WTC11 (cell line): ENCODE measurements at regions not wholly inside any gene's neighbourhood (a gene's known extent, or its start where the extent isn't known, plus 50 kb on each side); places are given as distances from the start of the nearest gene placed in this dataset.

Experiments used
- ATAC-seq: fragments of 200-7000 bp; cut with Tn5 transposase; 2 replicates; pipeline ENCODE4 v1.10.0; 2021; ENCODE audit warnings: mild to moderate bottlenecking, moderate library complexity
- CTCF ChIA-PET: fragments of 300-600 bp; sonication (Branson Sonifier 250); formaldehyde crosslinking; loops from one replicate; lab custom pipeline; 2021; ENCODE audit warnings: antibody characterized with exemption; lab: Charles Lee
- POLR2A ChIA-PET: fragments of 350-600 bp; sonication (Branson Sonifier 250); formaldehyde crosslinking; loops from one replicate; lab custom pipeline; 2021; ENCODE audit warnings: antibody characterized with exemption; lab: Charles Lee
- DNase-seq: peaks from one replicate; pipeline ENCODE4 v3.0.0; 2021; ENCODE audit warnings: low spot score
- H3K27ac Mint-ChIP-seq: 2 replicates; pipeline ENCODE4 v1.8.0; 2021; ENCODE audit warnings: mixed read lengths
- H3K27me3 Mint-ChIP-seq: 2 replicates; pipeline ENCODE4 v1.8.0; 2021; ENCODE audit warnings: low read depth, mild to moderate bottlenecking, moderate library complexity, mixed read lengths
- H3K36me3 Mint-ChIP-seq: 2 replicates; pipeline ENCODE4 v1.8.0; 2021; ENCODE audit warnings: mixed read lengths
- H3K4me1 Mint-ChIP-seq: 2 replicates; pipeline ENCODE4 v1.8.0; 2022; ENCODE audit warnings: mixed read lengths
- H3K4me3 Mint-ChIP-seq: 2 replicates; pipeline ENCODE4 v1.8.0; 2021; ENCODE audit warnings: mild to moderate bottlenecking, moderate library complexity, mixed read lengths
- H3K9me3 Mint-ChIP-seq: 2 replicates; pipeline ENCODE4 v1.8.0; 2021; ENCODE audit warnings: mixed read lengths
- CBFB ChIP-seq: sonication (generic); formaldehyde crosslinking; IDR thresholded peaks from 2 replicates; pipeline ENCODE4 v1.8.1; 2022; ENCODE audit warnings: mild to moderate bottlenecking, low read depth, missing genetic modification reagents
- ELF4 ChIP-seq: sonication (generic); formaldehyde crosslinking; IDR thresholded peaks from 2 replicates; pipeline ENCODE4 v1.8.1; 2022; ENCODE audit warnings: low read depth, mild to moderate bottlenecking, moderate library complexity, missing genetic modification reagents
- MXD4 ChIP-seq: fragments of 250-450 bp; sonication (Bioruptor Pico); IDR thresholded peaks from 2 replicates; pipeline ENCODE4 v1.8.0; 2021; ENCODE audit warnings: mild to moderate bottlenecking, moderate library complexity, borderline replicate concordance
- NFATC4 ChIP-seq: fragments of 250-450 bp; sonication (Bioruptor Pico); IDR thresholded peaks from 2 replicates; pipeline ENCODE4 v1.9.0; 2021; ENCODE audit warnings: mild to moderate bottlenecking
- NFE2L1 ChIP-seq: sonication (generic); formaldehyde crosslinking; IDR thresholded peaks from 2 replicates; pipeline ENCODE4 v1.8.1; 2023; ENCODE audit warnings: missing genetic modification reagents
- NFYB ChIP-seq: sonication (generic); formaldehyde crosslinking; conservative IDR thresholded peaks from 2 replicates; pipeline ENCODE4 v1.8.0; 2022; ENCODE audit warnings: low read depth, missing genetic modification reagents
- OVOL2 ChIP-seq: fragments of 250-450 bp; sonication (Bioruptor Pico); IDR thresholded peaks from 2 replicates; pipeline ENCODE4 v1.9.0; 2021; ENCODE audit warnings: mild to moderate bottlenecking, borderline replicate concordance
- RELA ChIP-seq: sonication (generic); formaldehyde crosslinking; IDR thresholded peaks from 2 replicates; pipeline ENCODE4 v1.8.1; 2022; ENCODE audit warnings: missing genetic modification reagents, mild to moderate bottlenecking, borderline replicate concordance
- RORB ChIP-seq: fragments of 250-450 bp; sonication (Bioruptor Pico); IDR thresholded peaks from 2 replicates; pipeline ENCODE4 v1.9.0; 2021; ENCODE audit warnings: mild to moderate bottlenecking
- SOX15 ChIP-seq: fragments of 250-450 bp; sonication (Bioruptor Pico); IDR thresholded peaks from 2 replicates; pipeline ENCODE4 v1.9.0; 2021; ENCODE audit warnings: mild to moderate bottlenecking
- USF1 ChIP-seq: sonication (generic); formaldehyde crosslinking; IDR thresholded peaks from 2 replicates; pipeline ENCODE4 v1.8.0; 2022; ENCODE audit warnings: mild to moderate bottlenecking, missing genetic modification reagents
- ZNF263 ChIP-seq: sonication (generic); formaldehyde crosslinking; IDR thresholded peaks from 2 replicates; pipeline ENCODE4 v1.8.1; 2022; ENCODE audit warnings: low read depth, mild to moderate bottlenecking, moderate library complexity, missing genetic modification reagents
- ZNF317 ChIP-seq: sonication (generic); formaldehyde crosslinking; IDR thresholded peaks from 2 replicates; pipeline ENCODE4 v1.8.1; 2023; ENCODE audit warnings: low read depth, mild to moderate bottlenecking, moderate library complexity, missing genetic modification reagents, borderline replicate concordance
- ZNF416 ChIP-seq: fragments of 250-450 bp; sonication (Bioruptor Pico); IDR thresholded peaks from 2 replicates; pipeline ENCODE4 v1.9.0; 2021; ENCODE audit warnings: mild to moderate bottlenecking, inconsistent platforms
- ZNF671 ChIP-seq: fragments of 250-450 bp; sonication (Bioruptor Pico); IDR thresholded peaks from 2 replicates; pipeline ENCODE4 v1.8.0; 2021; ENCODE audit warnings: mild to moderate bottlenecking
- TF ChIP-seq, protein P1 (sequence below): sonication (generic); formaldehyde crosslinking; IDR thresholded peaks from 2 replicates; pipeline ENCODE4 v1.8.0; 2023; ENCODE audit warnings: missing genetic modification reagents, mild to moderate bottlenecking, borderline replicate concordance
- TF ChIP-seq, protein P2 (sequence below): sonication (generic); formaldehyde crosslinking; IDR thresholded peaks from 2 replicates; pipeline ENCODE4 v1.8.1; 2023; ENCODE audit warnings: mild to moderate bottlenecking, missing genetic modification reagents
- TF ChIP-seq, protein P3 (sequence below): sonication (generic); formaldehyde crosslinking; conservative IDR thresholded peaks from 2 replicates; pipeline ENCODE4 v1.8.1; 2023; ENCODE audit warnings: mild to moderate bottlenecking, low read depth, missing genetic modification reagents, moderate library complexity
- TF ChIP-seq, protein P4 (sequence below): sonication (generic); formaldehyde crosslinking; IDR thresholded peaks from 2 replicates; pipeline ENCODE4 v1.8.0; 2023; ENCODE audit warnings: missing genetic modification reagents

GRCh38 chr6:133040094-133040802 is 200.9 kb upstream of the EYA4 start:
- no peaks in the 10 kb centered on the region for H3K36me3 Mint-ChIP-seq
- DNase-seq (peak; percentile 11), ATAC-seq (peak; percentile 90)
- H3K4me3 Mint-ChIP-seq, result no peak overlapping the region
- H3K27ac Mint-ChIP-seq, result no peak overlapping the region
- ChIA-PET CTCF (interaction anchor here (1.0 kb wide), 1 partner anchor 78 kb away, joined by 5 read pairs; no protein-coding TSS in a partner anchor), POLR2A (no interaction called here)
- TF ChIP-seq ZNF671 (CRISPR knock-in tag) (no peak), ELF4 (CRISPR knock-in tag) (no peak), SOX15 (CRISPR knock-in tag) (no peak), NFATC4 (CRISPR knock-in tag) (no peak), NFYB (CRISPR knock-in tag) (no peak), OVOL2 (CRISPR knock-in tag) (no peak)
- H3K27me3 Mint-ChIP-seq, result no peaks in the 10 kb centered on the region
- no peaks in the 10 kb centered on the region for H3K4me1 Mint-ChIP-seq
- no peaks in the 10 kb centered on the region for H3K9me3 Mint-ChIP-seq

DNA sequence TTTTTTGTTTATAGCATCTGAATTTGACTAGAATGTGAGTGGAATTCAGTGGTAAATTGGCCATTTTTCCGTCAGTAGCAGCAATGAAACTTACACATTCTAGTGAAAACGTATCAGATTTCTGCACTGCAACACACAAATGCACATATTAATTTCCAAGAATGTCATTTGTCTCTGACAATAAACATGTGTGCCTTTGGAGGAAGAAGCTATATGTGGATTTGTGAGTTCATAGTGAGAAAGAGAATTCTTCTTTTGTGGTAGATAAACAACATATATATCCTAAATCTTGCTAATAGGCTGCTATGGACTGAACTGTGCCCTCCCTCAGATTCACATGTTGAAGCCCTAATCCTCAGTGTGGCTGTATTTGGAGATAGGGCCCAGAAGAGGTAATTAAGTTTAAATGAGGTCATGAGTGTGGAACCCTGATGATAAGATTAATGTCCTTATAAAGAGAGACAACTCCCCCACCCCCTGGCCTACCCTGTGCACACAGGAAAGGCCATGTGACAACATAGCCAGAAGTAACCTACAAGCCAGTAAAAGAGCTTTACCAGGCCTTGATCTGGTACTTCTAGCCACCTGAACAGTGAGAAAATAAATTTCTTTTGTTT is 200.2 kb upstream of the EYA4 start:
- Mint-ChIP-seq H3K4me1 (no peaks in the 10 kb centered on the region), H3K9me3 (no peaks in the 10 kb centered on the region), H3K4me3 (no peak overlapping the region), H3K27ac (no peak overlapping the region), H3K36me3 (no peaks in the 10 kb centered on the region)
- ATAC-seq, result no peak
- ChIA-PET POLR2A (no interaction called here), CTCF (interaction anchor here (1.0 kb wide), 2 partner anchors 78 to 103 kb away, joined by 3 to 5 read pairs; no protein-coding TSS in a partner anchor)
- TF ChIP-seq, protein P1, sequence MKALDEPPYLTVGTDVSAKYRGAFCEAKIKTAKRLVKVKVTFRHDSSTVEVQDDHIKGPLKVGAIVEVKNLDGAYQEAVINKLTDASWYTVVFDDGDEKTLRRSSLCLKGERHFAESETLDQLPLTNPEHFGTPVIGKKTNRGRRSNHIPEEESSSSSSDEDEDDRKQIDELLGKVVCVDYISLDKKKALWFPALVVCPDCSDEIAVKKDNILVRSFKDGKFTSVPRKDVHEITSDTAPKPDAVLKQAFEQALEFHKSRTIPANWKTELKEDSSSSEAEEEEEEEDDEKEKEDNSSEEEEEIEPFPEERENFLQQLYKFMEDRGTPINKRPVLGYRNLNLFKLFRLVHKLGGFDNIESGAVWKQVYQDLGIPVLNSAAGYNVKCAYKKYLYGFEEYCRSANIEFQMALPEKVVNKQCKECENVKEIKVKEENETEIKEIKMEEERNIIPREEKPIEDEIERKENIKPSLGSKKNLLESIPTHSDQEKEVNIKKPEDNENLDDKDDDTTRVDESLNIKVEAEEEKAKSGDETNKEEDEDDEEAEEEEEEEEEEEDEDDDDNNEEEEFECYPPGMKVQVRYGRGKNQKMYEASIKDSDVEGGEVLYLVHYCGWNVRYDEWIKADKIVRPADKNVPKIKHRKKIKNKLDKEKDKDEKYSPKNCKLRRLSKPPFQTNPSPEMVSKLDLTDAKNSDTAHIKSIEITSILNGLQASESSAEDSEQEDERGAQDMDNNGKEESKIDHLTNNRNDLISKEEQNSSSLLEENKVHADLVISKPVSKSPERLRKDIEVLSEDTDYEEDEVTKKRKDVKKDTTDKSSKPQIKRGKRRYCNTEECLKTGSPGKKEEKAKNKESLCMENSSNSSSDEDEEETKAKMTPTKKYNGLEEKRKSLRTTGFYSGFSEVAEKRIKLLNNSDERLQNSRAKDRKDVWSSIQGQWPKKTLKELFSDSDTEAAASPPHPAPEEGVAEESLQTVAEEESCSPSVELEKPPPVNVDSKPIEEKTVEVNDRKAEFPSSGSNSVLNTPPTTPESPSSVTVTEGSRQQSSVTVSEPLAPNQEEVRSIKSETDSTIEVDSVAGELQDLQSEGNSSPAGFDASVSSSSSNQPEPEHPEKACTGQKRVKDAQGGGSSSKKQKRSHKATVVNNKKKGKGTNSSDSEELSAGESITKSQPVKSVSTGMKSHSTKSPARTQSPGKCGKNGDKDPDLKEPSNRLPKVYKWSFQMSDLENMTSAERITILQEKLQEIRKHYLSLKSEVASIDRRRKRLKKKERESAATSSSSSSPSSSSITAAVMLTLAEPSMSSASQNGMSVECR, result no peak
- no peak for TF ChIP-seq MXD4 (CRISPR knock-in tag)
- no peak for TF ChIP-seq NFE2L1
- TF ChIP-seq, protein P2, sequence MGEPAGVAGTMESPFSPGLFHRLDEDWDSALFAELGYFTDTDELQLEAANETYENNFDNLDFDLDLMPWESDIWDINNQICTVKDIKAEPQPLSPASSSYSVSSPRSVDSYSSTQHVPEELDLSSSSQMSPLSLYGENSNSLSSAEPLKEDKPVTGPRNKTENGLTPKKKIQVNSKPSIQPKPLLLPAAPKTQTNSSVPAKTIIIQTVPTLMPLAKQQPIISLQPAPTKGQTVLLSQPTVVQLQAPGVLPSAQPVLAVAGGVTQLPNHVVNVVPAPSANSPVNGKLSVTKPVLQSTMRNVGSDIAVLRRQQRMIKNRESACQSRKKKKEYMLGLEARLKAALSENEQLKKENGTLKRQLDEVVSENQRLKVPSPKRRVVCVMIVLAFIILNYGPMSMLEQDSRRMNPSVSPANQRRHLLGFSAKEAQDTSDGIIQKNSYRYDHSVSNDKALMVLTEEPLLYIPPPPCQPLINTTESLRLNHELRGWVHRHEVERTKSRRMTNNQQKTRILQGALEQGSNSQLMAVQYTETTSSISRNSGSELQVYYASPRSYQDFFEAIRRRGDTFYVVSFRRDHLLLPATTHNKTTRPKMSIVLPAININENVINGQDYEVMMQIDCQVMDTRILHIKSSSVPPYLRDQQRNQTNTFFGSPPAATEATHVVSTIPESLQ, result no peak
- no peak for TF ChIP-seq RELA (CRISPR knock-in tag)
- TF ChIP-seq ZNF263, result no peak
- TF ChIP-seq, protein P3, sequence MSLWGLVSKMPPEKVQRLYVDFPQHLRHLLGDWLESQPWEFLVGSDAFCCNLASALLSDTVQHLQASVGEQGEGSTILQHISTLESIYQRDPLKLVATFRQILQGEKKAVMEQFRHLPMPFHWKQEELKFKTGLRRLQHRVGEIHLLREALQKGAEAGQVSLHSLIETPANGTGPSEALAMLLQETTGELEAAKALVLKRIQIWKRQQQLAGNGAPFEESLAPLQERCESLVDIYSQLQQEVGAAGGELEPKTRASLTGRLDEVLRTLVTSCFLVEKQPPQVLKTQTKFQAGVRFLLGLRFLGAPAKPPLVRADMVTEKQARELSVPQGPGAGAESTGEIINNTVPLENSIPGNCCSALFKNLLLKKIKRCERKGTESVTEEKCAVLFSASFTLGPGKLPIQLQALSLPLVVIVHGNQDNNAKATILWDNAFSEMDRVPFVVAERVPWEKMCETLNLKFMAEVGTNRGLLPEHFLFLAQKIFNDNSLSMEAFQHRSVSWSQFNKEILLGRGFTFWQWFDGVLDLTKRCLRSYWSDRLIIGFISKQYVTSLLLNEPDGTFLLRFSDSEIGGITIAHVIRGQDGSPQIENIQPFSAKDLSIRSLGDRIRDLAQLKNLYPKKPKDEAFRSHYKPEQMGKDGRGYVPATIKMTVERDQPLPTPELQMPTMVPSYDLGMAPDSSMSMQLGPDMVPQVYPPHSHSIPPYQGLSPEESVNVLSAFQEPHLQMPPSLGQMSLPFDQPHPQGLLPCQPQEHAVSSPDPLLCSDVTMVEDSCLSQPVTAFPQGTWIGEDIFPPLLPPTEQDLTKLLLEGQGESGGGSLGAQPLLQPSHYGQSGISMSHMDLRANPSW (CRISPR knock-in tag), result no peak
- no peak for TF ChIP-seq ZNF317
- no peak for TF ChIP-seq CBFB (CRISPR knock-in tag)
- no peak for TF ChIP-seq ZNF416 (CRISPR knock-in tag)
- TF ChIP-seq, protein P4, sequence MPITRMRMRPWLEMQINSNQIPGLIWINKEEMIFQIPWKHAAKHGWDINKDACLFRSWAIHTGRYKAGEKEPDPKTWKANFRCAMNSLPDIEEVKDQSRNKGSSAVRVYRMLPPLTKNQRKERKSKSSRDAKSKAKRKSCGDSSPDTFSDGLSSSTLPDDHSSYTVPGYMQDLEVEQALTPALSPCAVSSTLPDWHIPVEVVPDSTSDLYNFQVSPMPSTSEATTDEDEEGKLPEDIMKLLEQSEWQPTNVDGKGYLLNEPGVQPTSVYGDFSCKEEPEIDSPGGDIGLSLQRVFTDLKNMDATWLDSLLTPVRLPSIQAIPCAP (CRISPR knock-in tag), result no peak
- no peak for TF ChIP-seq RORB (CRISPR knock-in tag)
- TF ChIP-seq USF1 (CRISPR knock-in tag), result no peak
- TF ChIP-seq, all 79 proteins: peak for 0
- no peaks in the 10 kb centered on the region for H3K27me3 Mint-ChIP-seq
- DNase-seq, result no peak
